A549 (cell line): ENCODE measurements at regions not wholly inside any gene's neighbourhood (a gene's known extent, or its start where the extent isn't known, plus 50 kb on each side); places are given as distances from the start of the nearest gene placed in this dataset.

ENCODE experiments used
- ATAC-seq, 2 experiments: fragments of 200-7000 bp in 1 of 2; fragments of >200 bp in 1 of 2; cut with Nextera tagmentation in 1 of 2; cut with Tn5 transposase in 1 of 2; 3 replicates each; pipeline versions ENCODE4 v1.8.0 to v1.9.1; 2018 to 2020; ENCODE audit warnings: mild to moderate bottlenecking in 1 of 2, moderate library complexity in 1 of 2
- CTCF ChIA-PET: fragments of 300-600 bp; sonication (Branson Sonifier 250); formaldehyde crosslinking; extraction: SDS; loops from one replicate; lab custom pipeline; 2021; ENCODE audit warnings: antibody characterized with exemption, inconsistent platforms; lab: Yijun Ruan, JAX
- POLR2A ChIA-PET: fragments of 350-600 bp; formaldehyde crosslinking; extraction: SDS; loops from one replicate; lab custom pipeline; 2021; ENCODE audit warnings: antibody characterized with exemption, inconsistent platforms; lab: Yijun Ruan, JAX
- DNase-seq, 2 experiments: peaks; one replicate each; pipeline versions ENCODE4 v3.0.0 to v3.0.0-alpha.2; 2011 to 2016; ENCODE audit warnings: low read depth in 1 of 2, low spot score in 1 of 2
- FAIRE-seq: peaks from 2 replicates; lab custom pipeline; 2011; peaks lifted over from hg19 to GRCh38; lab: Jason Lieb, UNC
- H3K27ac ChIP-seq, 2 experiments: fragments of >200 bp; sonication (Bioruptor Twin); formaldehyde crosslinking; 3 replicates each; pipeline ENCODE4 v1.5.1; 2016 to 2017
- H3K4me1 ChIP-seq: fragments of >200 bp; sonication (Bioruptor Twin); formaldehyde crosslinking; 3 replicates; pipeline ENCODE4 v1.6.1; 2016
- H3K4me2 ChIP-seq: fragments of >200 bp; sonication (Bioruptor Twin); formaldehyde crosslinking; 3 replicates; pipeline ENCODE4 v1.6.1; 2016
- H3K4me3 ChIP-seq: fragments of >200 bp; sonication (Bioruptor Twin); formaldehyde crosslinking; 3 replicates; pipeline ENCODE4 v1.5.1; 2016
- H3K9me3 ChIP-seq: fragments of >200 bp; sonication (Bioruptor Twin); formaldehyde crosslinking; 3 replicates; pipeline ENCODE4 v1.6.1; 2016
- CEBPB ChIP-seq, 2 experiments: fragments of >200 bp in 1 of 2; sonication (Bioruptor Twin) in 1 of 2; formaldehyde crosslinking in 1 of 2; IDR thresholded peaks; 2 replicates each; pipeline ENCODE4 v1.6.1; 2012 to 2016
- CHD2 ChIP-seq: fragments of 150-350 bp; IDR thresholded peaks from 2 replicates; pipeline ENCODE4 v1.6.1; 2014; ENCODE audit warnings: low read length; ENCODE audit not compliant: partially characterized antibody
- ELK1 ChIP-seq: fragments of 150-350 bp; IDR thresholded peaks from 2 replicates; pipeline ENCODE4 v1.6.1; 2014; ENCODE audit warnings: low read depth, mild to moderate bottlenecking, low read length
- HMGXB4 ChIP-seq: fragments of 250-450 bp; sonication (Bioruptor Pico); IDR thresholded peaks from 2 replicates; pipeline ENCODE4 v1.5.0; 2021; ENCODE audit warnings: mild to moderate bottlenecking, moderate library complexity, borderline replicate concordance
- HOXA7 ChIP-seq: fragments of 250-450 bp; sonication (Bioruptor Pico); IDR thresholded peaks from 2 replicates; pipeline ENCODE4 v1.5.0; 2020; ENCODE audit warnings: mild to moderate bottlenecking, moderate library complexity
- HOXB5 ChIP-seq: fragments of 250-450 bp; sonication (Bioruptor Pico); IDR thresholded peaks from 2 replicates; pipeline ENCODE4 v1.5.0; 2020; ENCODE audit warnings: mild to moderate bottlenecking, moderate library complexity
- MAFK ChIP-seq: fragments of 450-650 bp; IDR thresholded peaks from 2 replicates; pipeline ENCODE4 v1.6.1; 2014; ENCODE audit not compliant: partially characterized antibody
- NFE2L2 ChIP-seq: fragments of 150-350 bp; conservative IDR thresholded peaks from 2 replicates; pipeline ENCODE4 v1.6.1; 2014; ENCODE audit warnings: low read length
- POLR2A ChIP-seq: IDR thresholded peaks from 2 replicates; pipeline ENCODE4 v1.6.1; 2012; ENCODE audit warnings: mild to moderate bottlenecking, low read length
- RCOR1 ChIP-seq: fragments of 150-350 bp; IDR thresholded peaks from 2 replicates; pipeline ENCODE4 v1.6.1; 2014; ENCODE audit warnings: antibody characterized with exemption, low read length, low read depth
- RFX5 ChIP-seq: fragments of 450-650 bp; IDR thresholded peaks from 2 replicates; pipeline ENCODE4 v1.7.1; 2014; ENCODE audit warnings: antibody characterized with exemption, mild to moderate bottlenecking, moderate library complexity
- SREBF2 ChIP-seq: fragments of 450-650 bp; IDR thresholded peaks from 2 replicates; pipeline ENCODE4 v1.6.1; 2014; ENCODE audit warnings: mild to moderate bottlenecking, moderate library complexity
- TFCP2L1 ChIP-seq: fragments of 250-450 bp; sonication (Bioruptor Pico); IDR thresholded peaks from 2 replicates; pipeline ENCODE4 v1.5.0; 2021; ENCODE audit warnings: mild to moderate bottlenecking
- ZC3H11A ChIP-seq: fragments of 450-650 bp; IDR thresholded peaks from 2 replicates; pipeline ENCODE4 v1.6.1; 2014; ENCODE audit warnings: antibody characterized with exemption, mild to moderate bottlenecking
- ZFP36 ChIP-seq: fragments of 450-650 bp; IDR thresholded peaks from 2 replicates; pipeline ENCODE4 v1.6.1; 2014; ENCODE audit warnings: borderline replicate concordance; ENCODE audit not compliant: partially characterized antibody
- ZNF302 ChIP-seq: fragments of 250-450 bp; sonication (Bioruptor Pico); IDR thresholded peaks from 2 replicates; pipeline ENCODE4 v1.9.0; 2021; ENCODE audit warnings: inconsistent platforms, mild to moderate bottlenecking, moderate library complexity
- WGBS: methylation state at CpG from one replicate; pipeline ENCODE4 v1.1.6; 2017; ENCODE audit errors: missing lambda C conversion rate; 5-methylcytosine and 5-hydroxymethylcytosine counted together
- TF ChIP-seq, protein P1 (sequence below): IDR thresholded peaks from 2 replicates; pipeline ENCODE4 v1.6.1; 2012

- 36% methylated on average over 4 of the region's 4 CpGs for WGBS
- ATAC-seq (no peak), DNase-seq (no peak), FAIRE-seq (no peak)
- H3K9me3 ChIP-seq: peaks cover 2% of the 10 kb centered on the region; the same call in 2 of the 3 replicates
- H3K4me3 ChIP-seq: no peak overlapping the region
- peaks cover 5% of the 10 kb centered on the region; the same call in 1 of the 3 replicates for H3K4me1 ChIP-seq
- POLR2A ChIA-PET: no interaction called here
- H3K27ac ChIP-seq: no peak overlapping the region
- TF ChIP-seq ELK1 (no peak), NFE2L2 (no peak), ZC3H11A (no peak)
- CTCF ChIA-PET: interaction anchor here (1.0 kb wide), 1 partner anchor 40 kb away, joined by 3 read pairs; no protein-coding TSS in a partner anchor
- no peak overlapping the region for H3K4me2 ChIP-seq
These were observed 145.3 kb upstream of the TENT5A start for GRCh38 chr6:81897793-81898192.

- H3K9me3 ChIP-seq: no peaks in the 10 kb centered on the region
- FAIRE-seq (no peak), ATAC-seq (no peak), DNase-seq (no peak)
- TF ChIP-seq CEBPB (IDR thresholded peaks at IDR 0.05) (no peak), HMGXB4 (CRISPR knock-in tag) (no peak), ZC3H11A (no peak), RCOR1 (no peak), ZNF302 (CRISPR knock-in tag) (no peak), SREBF2 (no peak), RFX5 (no peak), MAFK (no peak)
- TF ChIP-seq, protein P1, sequence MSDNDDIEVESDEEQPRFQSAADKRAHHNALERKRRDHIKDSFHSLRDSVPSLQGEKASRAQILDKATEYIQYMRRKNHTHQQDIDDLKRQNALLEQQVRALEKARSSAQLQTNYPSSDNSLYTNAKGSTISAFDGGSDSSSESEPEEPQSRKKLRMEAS: no peak
- no peak overlapping the region for H3K27ac ChIP-seq
- H3K4me2 ChIP-seq: no peak overlapping the region
- CTCF ChIA-PET: no interaction called here
- no peak overlapping the region for H3K4me3 ChIP-seq
- peaks cover 5% of the 10 kb centered on the region; the same call in 1 of the 3 replicates for H3K4me1 ChIP-seq
- WGBS: 78% methylated on average over 7 of the region's 7 CpGs
- POLR2A ChIA-PET: no interaction called here
These were observed 144.3 kb upstream of the TENT5A start for GRCh38 chr6:81896525-81897503.

DNA sequence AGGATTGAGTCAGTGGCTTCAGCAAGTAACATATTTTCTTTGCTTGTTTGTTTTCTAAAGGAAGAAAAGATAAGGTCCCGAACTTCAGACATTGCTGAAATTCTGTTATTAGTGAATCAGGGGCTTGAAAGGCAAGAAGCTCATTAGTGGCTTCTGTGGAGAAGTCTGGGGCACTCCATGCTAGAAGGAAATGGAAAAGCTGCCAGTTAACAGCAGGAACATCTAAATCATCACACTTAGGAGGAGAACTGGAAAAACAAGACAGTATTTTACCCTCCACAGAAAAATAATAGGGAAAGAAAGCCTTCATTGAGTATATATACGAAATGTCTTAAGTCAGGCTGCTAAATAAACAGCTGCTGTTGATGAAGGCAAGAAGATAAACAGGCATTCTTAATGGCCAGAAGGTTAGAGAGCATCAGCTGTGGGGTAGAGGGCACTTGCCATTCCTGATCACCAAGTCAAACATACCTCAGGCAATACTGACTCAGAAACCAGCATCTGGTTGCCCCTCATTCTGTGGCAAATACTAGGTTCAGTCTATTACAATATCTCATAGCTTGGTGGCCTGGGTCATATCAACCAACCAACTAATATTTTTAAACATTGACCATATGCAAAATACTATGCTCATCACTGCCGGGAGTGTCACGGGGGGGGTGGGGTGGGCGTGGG, 143.2 kb upstream of the TENT5A start:
- Histone ChIP-seq H3K4me2 (peak overlapping the region; percentile 30; the same call in 2 of the 3 replicates), H3K9me3 (no peaks in the 10 kb centered on the region), H3K27ac (no peak overlapping the region), H3K4me1 (peaks cover 5% of the 10 kb centered on the region; the same call in 1 of the 3 replicates), H3K4me3 (no peak overlapping the region)
- WGBS: 14% methylated on average over 5 of the region's 5 CpGs
- no peak for ATAC-seq
- ChIA-PET POLR2A (no interaction called here), CTCF (no interaction called here)
- no peak for FAIRE-seq
- DNase-seq: no peak
- TF ChIP-seq HOXA7 (CRISPR knock-in tag) (no peak), HOXB5 (CRISPR knock-in tag) (no peak), SREBF2 (no peak), POLR2A (no peak), NFE2L2 (no peak), ZFP36 (no peak), CHD2 (no peak), MAFK (no peak), TFCP2L1 (CRISPR knock-in tag) (no peak)
